K562 (cell line): ENCODE measurements at regions not wholly inside any gene's neighbourhood (a gene's known extent, or its start where the extent isn't known, plus 50 kb on each side); places are given as distances from the start of the nearest gene placed in this dataset.

Experiments
- ATAC-seq: fragments of 200-7000 bp; cut with Tn5 transposase; 3 replicates; pipeline ENCODE4 v1.9.1; 2020; ENCODE audit warnings: moderate library complexity
- BruUV-seq: library from RNA; stranded (reverse); fragments of 400-500 nt; replicated peaks from 2 replicates; lab custom pipeline; 2021; lab: Mats Ljungman, UMichigan
- CTCF ChIA-PET: fragments of 300-600 bp; formaldehyde crosslinking; extraction: SDS; loops from one replicate; lab custom pipeline; 2021; ENCODE audit warnings: low intra/inter-chr PET ratio; lab: Yijun Ruan, JAX
- POLR2A ChIA-PET: fragments of 300-600, 350-650 bp; sonication (Branson Sonifier 250); formaldehyde crosslinking; extraction: SDS; loops from one replicate; lab custom pipeline; 2021; ENCODE audit warnings: antibody characterized with exemption, inconsistent platforms; lab: Yijun Ruan, JAX
- DNase-seq, 4 experiments: peaks; one replicate each; pipeline versions ENCODE4 v3.0.0 to v3.0.0-alpha.2; 2011 to 2018; ENCODE audit warnings: low spot score in 3 of 4, mixed read lengths in 3 of 4; ENCODE audit errors: extremely low read depth in 1 of 4
- FAIRE-seq: peaks from 2 replicates; lab custom pipeline; 2011; peaks lifted over from hg19 to GRCh38; lab: Jason Lieb, UNC
- H2AFZ ChIP-seq: 2 replicates; pipeline ENCODE4 v1.6.0; 2011; ENCODE audit warnings: low read depth, low read length, control low read depth, inconsistent platforms
- H3K27ac ChIP-seq: fragments of 200-600 bp; 3 replicates; pipeline ENCODE4 v1.8.0; 2011; ENCODE audit warnings: low read depth, mild to moderate bottlenecking, control low read depth, inconsistent platforms, low read length, moderate library complexity, mixed read lengths; ENCODE audit errors: extremely low read depth
- H3K27me3 ChIP-seq, 2 experiments: fragments of 300-600 bp in 1 of 2; 2 replicates in 1 of 2; 3 replicates in 1 of 2; pipeline versions ENCODE4 v1.6.0 to v1.8.0; 2011; ENCODE audit warnings: inconsistent platforms in 2 of 2, low read length in 2 of 2, mild to moderate bottlenecking in 1 of 2, mixed read lengths in 1 of 2, moderate library complexity in 1 of 2; ENCODE audit not compliant: control insufficient read depth in 2 of 2, insufficient read depth in 2 of 2
- H3K36me3 ChIP-seq: fragments of 300-600 bp; 3 replicates; pipeline ENCODE4 v1.8.0; 2011; ENCODE audit warnings: mild to moderate bottlenecking, low read length, inconsistent platforms; ENCODE audit not compliant: control insufficient read depth, insufficient read depth
- H3K4me1 ChIP-seq, 2 experiments: fragments of 200-600 bp in 1 of 2; replicated peaks in 1 of 2; 2 replicates in 1 of 2; 3 replicates in 1 of 2; pipeline versions ENCODE4 v1.5.1 to v1.8.0; 2011; ENCODE audit warnings: inconsistent platforms in 2 of 2, low read length in 2 of 2, mild to moderate bottlenecking in 1 of 2, mixed read lengths in 1 of 2, moderate library complexity in 1 of 2; ENCODE audit not compliant: control insufficient read depth in 2 of 2, insufficient read depth in 2 of 2
- H3K4me2 ChIP-seq: 2 replicates; pipeline ENCODE4 v1.6.1; 2011; ENCODE audit warnings: low read length, control low read depth, inconsistent platforms, mixed read lengths; ENCODE audit not compliant: insufficient read depth
- H3K4me3 ChIP-seq: fragments of 200-600 bp; sonication (generic), shearing (Covaris generic); 2 replicates; pipeline ENCODE4 v1.5.1; 2016; ENCODE audit warnings: control low read depth, inconsistent platforms
- H3K79me2 ChIP-seq: fragments of 200-600 bp; 3 replicates; pipeline ENCODE4 v1.8.0; 2011; ENCODE audit warnings: low read length, inconsistent platforms; ENCODE audit not compliant: control insufficient read depth, insufficient read depth
- H3K9ac ChIP-seq, 2 experiments: 2 replicates each; pipeline versions ENCODE4 v1.6.0 to v1.6.1; 2011; ENCODE audit warnings: low read depth in 2 of 2, low read length in 2 of 2, control low read depth in 1 of 2, inconsistent platforms in 1 of 2, mild to moderate bottlenecking in 1 of 2, mixed read lengths in 1 of 2; ENCODE audit not compliant: insufficient read depth in 1 of 2
- H3K9me1 ChIP-seq: one replicate; pipeline ENCODE4 v1.6.0; 2011; ENCODE audit warnings: inconsistent platforms, mild to moderate bottlenecking, low read length, moderate library complexity; ENCODE audit not compliant: control insufficient read depth, insufficient read depth
- H3K9me3 ChIP-seq: replicated peaks from 2 replicates; pipeline ENCODE4 v1.5.1; 2011; ENCODE audit warnings: low read depth, low read length, inconsistent platforms; ENCODE audit not compliant: control insufficient read depth, insufficient read depth
- H4K20me1 ChIP-seq: replicated peaks from 2 replicates; pipeline ENCODE4 v1.6.1; 2011; ENCODE audit warnings: low read length, inconsistent platforms, mixed read lengths; ENCODE audit not compliant: control insufficient read depth, insufficient read depth
- CEBPB ChIP-seq: fragments of 450-650 bp; IDR thresholded peaks from 2 replicates; pipeline ENCODE4 v1.6.1; 2016; ENCODE audit warnings: missing genetic modification characterization, missing compliant biosample characterization
- CEBPG ChIP-seq, 3 experiments: fragments of 200-800 bp in 1 of 3; sonication (Bioruptor generic) in 1 of 3; sonication (generic) in 1 of 3; formaldehyde crosslinking in 1 of 3; IDR thresholded peaks in 2 of 3; conservative IDR thresholded peaks in 1 of 3; 2 replicates each; pipeline versions ENCODE4 v1.6.1 to v1.8.0; 2016 to 2022; ENCODE audit warnings: missing compliant biosample characterization in 2 of 3, missing genetic modification characterization in 2 of 3, mild to moderate bottlenecking in 1 of 3, missing genetic modification reagents in 1 of 3
- COPS2 ChIP-seq: fragments of 450-650 bp; conservative IDR thresholded peaks from 2 replicates; pipeline ENCODE4 v1.6.1; 2016; ENCODE audit warnings: mild to moderate bottlenecking, moderate library complexity
- HDAC3 ChIP-seq: fragments of 450-650 bp; IDR thresholded peaks from 2 replicates; pipeline ENCODE4 v1.6.1; 2018; ENCODE audit warnings: borderline replicate concordance, mild to moderate bottlenecking, moderate library complexity; ENCODE audit not compliant: partially characterized antibody
- ZNF165 ChIP-seq: fragments of 250-450 bp; sonication (Bioruptor Pico); IDR thresholded peaks from 2 replicates; pipeline ENCODE4 v1.4.0; 2020; ENCODE audit warnings: borderline replicate concordance
- ZNF3 ChIP-seq: fragments of 250-450 bp; sonication (Bioruptor Pico); IDR thresholded peaks from 2 replicates; pipeline ENCODE4 v1.5.0; 2021; ENCODE audit warnings: mild to moderate bottlenecking, moderate library complexity
- ZNF778 ChIP-seq: fragments of 450-650 bp; formaldehyde crosslinking; IDR thresholded peaks from 2 replicates; pipeline ENCODE4 v1.4.0; 2020; ENCODE audit warnings: mild to moderate bottlenecking, moderate library complexity
- WGBS: fragments of 100-300 bp; shearing (Covaris generic); methylation state at CpG from one replicate; pipeline ENCODE4 v1.1.6; 2016; ENCODE audit warnings: low coverage, mixed read lengths; ENCODE audit not compliant: insufficient coverage; ENCODE audit errors: missing lambda C conversion rate; 5-methylcytosine and 5-hydroxymethylcytosine counted together
- in situ Hi-C: fragments of 300-500 bp; cut with MboI; formaldehyde crosslinking; loops from 4 replicates; pipeline ENCODE4 v1.15.0; 2018; ENCODE audit warnings: inconsistent platforms, mixed read lengths
- intact Hi-C: fragments of 100-400 bp; cut with micrococcal nuclease; formaldehyde crosslinking; loops from 2 replicates; pipeline ENCODE4 v1.14.2; 2022
- TF ChIP-seq, protein P1 (sequence below), 2 experiments: IDR thresholded peaks; 2 replicates each; pipeline ENCODE4 v1.6.1; 2011; ENCODE audit warnings: borderline replicate concordance in 1 of 2, control low read depth in 1 of 2, low read depth in 1 of 2, low read length in 1 of 2, mild to moderate bottlenecking in 1 of 2, mixed read lengths in 1 of 2, moderate library complexity in 1 of 2; ENCODE audit not compliant: insufficient read depth in 1 of 2, insufficient read length in 1 of 2, poor library complexity in 1 of 2, severe bottlenecking in 1 of 2; ENCODE audit errors: extremely low read depth in 1 of 2
- TF ChIP-seq, protein P2 (sequence below): fragments of 200-400 bp; formaldehyde crosslinking; IDR thresholded peaks from 2 replicates; pipeline ENCODE4 v1.6.1; 2017; ENCODE audit warnings: mild to moderate bottlenecking, low read depth, low read length, moderate library complexity
- TF ChIP-seq, protein P3 (sequence below): sonication (generic); formaldehyde crosslinking; IDR thresholded peaks from 2 replicates; pipeline ENCODE4 v1.8.0; 2023; ENCODE audit warnings: mild to moderate bottlenecking, missing genetic modification reagents

DNA sequence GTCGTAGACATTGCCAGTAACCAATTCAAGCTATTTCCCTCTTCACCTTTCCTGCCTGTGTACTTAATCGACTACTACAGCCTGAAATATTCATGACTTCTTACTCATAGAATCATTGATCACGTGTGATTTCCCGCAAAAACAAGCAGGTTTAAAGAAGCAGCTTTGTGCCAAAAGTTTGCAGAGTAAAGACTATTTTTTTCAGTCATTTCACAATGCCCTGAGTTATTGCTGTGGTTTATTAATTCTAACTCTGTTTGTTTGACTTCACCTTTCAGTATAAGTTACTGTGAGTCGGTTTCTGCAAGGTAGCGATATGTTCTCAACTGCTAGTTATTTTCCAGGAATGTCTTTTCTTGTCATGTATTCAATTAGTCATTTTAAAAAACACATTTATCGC lies 995.3 kb downstream of the SORCS1 start (continued):
- TF ChIP-seq, protein P1, sequence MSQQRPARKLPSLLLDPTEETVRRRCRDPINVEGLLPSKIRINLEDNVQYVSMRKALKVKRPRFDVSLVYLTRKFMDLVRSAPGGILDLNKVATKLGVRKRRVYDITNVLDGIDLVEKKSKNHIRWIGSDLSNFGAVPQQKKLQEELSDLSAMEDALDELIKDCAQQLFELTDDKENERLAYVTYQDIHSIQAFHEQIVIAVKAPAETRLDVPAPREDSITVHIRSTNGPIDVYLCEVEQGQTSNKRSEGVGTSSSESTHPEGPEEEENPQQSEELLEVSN (IDR thresholded peaks at IDR 0.05; ENCODE audit: borderline replicate concordance in 1 of 2, extremely low read depth in 1 of 2, insufficient read depth in 1 of 2, insufficient read length in 1 of 2, low read depth in 1 of 2, low read length in 1 of 2, poor library complexity in 1 of 2, severe bottlenecking in 1 of 2): no peak
- TF ChIP-seq ZNF3 (CRISPR knock-in tag): no peak
- TF ChIP-seq HDAC3: no peak
- TF ChIP-seq, protein P2, sequence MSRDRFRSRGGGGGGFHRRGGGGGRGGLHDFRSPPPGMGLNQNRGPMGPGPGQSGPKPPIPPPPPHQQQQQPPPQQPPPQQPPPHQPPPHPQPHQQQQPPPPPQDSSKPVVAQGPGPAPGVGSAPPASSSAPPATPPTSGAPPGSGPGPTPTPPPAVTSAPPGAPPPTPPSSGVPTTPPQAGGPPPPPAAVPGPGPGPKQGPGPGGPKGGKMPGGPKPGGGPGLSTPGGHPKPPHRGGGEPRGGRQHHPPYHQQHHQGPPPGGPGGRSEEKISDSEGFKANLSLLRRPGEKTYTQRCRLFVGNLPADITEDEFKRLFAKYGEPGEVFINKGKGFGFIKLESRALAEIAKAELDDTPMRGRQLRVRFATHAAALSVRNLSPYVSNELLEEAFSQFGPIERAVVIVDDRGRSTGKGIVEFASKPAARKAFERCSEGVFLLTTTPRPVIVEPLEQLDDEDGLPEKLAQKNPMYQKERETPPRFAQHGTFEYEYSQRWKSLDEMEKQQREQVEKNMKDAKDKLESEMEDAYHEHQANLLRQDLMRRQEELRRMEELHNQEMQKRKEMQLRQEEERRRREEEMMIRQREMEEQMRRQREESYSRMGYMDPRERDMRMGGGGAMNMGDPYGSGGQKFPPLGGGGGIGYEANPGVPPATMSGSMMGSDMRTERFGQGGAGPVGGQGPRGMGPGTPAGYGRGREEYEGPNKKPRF: no peak
- no peak for TF ChIP-seq COPS2

DNA sequence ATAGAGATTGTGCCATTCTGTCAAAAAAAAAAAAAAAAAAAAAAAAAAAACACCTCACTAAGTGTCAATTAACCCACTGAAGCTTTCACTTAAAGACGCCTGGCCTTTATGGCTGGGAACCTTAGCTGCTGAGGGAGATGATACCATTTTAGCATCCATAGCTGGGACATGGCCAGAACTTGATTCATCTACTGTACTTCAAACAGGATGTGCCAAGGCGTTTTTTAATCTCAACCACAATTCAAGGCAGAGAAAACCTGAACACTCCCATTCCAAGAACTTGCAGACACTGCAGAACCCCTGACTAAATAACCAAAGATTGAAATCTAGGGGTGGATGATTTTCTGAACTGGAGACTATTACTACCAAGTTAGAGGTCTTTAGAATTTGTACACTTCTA lies 996.6 kb downstream of the SORCS1 start:
- no peaks in the 10 kb centered on the region for H3K36me3 ChIP-seq
- no TSS peak for BruUV-seq
- WGBS: 0% methylated on average over 2 of the region's 2 CpGs
- H3K9ac ChIP-seq: no peak overlapping the region
- ChIA-PET POLR2A (no interaction called here), CTCF (no interaction called here)
- no peaks in the 10 kb centered on the region for H3K79me2 ChIP-seq
- no peaks in the 10 kb centered on the region for H3K9me3 ChIP-seq
- no peaks in the 10 kb centered on the region for H3K27me3 ChIP-seq
- no peak for TF ChIP-seq CEBPG (CRISPR knock-in tag; IDR thresholded peaks at IDR 0.05)
- TF ChIP-seq CEBPG (tag; conservative IDR thresholded peaks at IDR 0.05 in 1 of 2, IDR thresholded peaks at IDR 0.05 in 1 of 2): no peak
- TF ChIP-seq ZNF165: no peak
- TF ChIP-seq, protein P3, sequence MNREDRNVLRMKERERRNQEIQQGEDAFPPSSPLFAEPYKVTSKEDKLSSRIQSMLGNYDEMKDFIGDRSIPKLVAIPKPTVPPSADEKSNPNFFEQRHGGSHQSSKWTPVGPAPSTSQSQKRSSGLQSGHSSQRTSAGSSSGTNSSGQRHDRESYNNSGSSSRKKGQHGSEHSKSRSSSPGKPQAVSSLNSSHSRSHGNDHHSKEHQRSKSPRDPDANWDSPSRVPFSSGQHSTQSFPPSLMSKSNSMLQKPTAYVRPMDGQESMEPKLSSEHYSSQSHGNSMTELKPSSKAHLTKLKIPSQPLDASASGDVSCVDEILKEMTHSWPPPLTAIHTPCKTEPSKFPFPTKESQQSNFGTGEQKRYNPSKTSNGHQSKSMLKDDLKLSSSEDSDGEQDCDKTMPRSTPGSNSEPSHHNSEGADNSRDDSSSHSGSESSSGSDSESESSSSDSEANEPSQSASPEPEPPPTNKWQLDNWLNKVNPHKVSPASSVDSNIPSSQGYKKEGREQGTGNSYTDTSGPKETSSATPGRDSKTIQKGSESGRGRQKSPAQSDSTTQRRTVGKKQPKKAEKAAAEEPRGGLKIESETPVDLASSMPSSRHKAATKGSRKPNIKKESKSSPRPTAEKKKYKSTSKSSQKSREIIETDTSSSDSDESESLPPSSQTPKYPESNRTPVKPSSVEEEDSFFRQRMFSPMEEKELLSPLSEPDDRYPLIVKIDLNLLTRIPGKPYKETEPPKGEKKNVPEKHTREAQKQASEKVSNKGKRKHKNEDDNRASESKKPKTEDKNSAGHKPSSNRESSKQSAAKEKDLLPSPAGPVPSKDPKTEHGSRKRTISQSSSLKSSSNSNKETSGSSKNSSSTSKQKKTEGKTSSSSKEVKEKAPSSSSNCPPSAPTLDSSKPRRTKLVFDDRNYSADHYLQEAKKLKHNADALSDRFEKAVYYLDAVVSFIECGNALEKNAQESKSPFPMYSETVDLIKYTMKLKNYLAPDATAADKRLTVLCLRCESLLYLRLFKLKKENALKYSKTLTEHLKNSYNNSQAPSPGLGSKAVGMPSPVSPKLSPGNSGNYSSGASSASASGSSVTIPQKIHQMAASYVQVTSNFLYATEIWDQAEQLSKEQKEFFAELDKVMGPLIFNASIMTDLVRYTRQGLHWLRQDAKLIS (CRISPR knock-in tag): no peak
- TF ChIP-seq CEBPB (tag): no peak
- TF ChIP-seq ZNF778: no peak
- no peak for TF ChIP-seq ZNF3 (CRISPR knock-in tag)
- H3K9me1 ChIP-seq: no peaks in the 10 kb centered on the region
- H4K20me1 ChIP-seq: no peaks in the 10 kb centered on the region
- H3K27ac ChIP-seq: no peak overlapping the region
- H3K4me2 ChIP-seq: no peak overlapping the region
- in situ Hi-C loops (no loop called here), intact Hi-C loops (no loop called here)
- no peak for DNase-seq
- no peak overlapping the region for H2AFZ ChIP-seq
- no peak overlapping the region for H3K4me3 ChIP-seq
- no peaks in the 10 kb centered on the region for H3K4me1 ChIP-seq
- no peak for ATAC-seq
- no peak for FAIRE-seq
